Neural progenitor cell (in vitro differentiated cells): ENCODE measurements at regions not wholly inside any gene's neighbourhood (a gene's known extent, or its start where the extent isn't known, plus 50 kb on each side); places are given as distances from the start of the nearest gene placed in this dataset.
A peak's percentile ranks its signal among the peaks of the same experiment; 100 is the strongest.
"Not testable (repeated sequence)": the region's sequence is repeated elsewhere in the genome, so short reads cannot be mapped to it uniquely, and the experiment has no call there.

ENCODE experiments used
- DNase-seq: peaks from one replicate; pipeline ENCODE4 v3.0.0-alpha.2; 2016; ENCODE audit warnings: low spot score
- H2AFZ ChIP-seq: fragments of 200-600 bp; sonication (generic); replicated peaks from 2 replicates; pipeline ENCODE4 v1.6.1; 2016; ENCODE audit warnings: antibody characterized with exemption
- H3F3A ChIP-seq: fragments of 200-600 bp; sonication (generic); 2 replicates; pipeline ENCODE4 v1.6.1; 2016; ENCODE audit warnings: antibody characterized with exemption, low read depth
- H3K27ac ChIP-seq: fragments of 200-600 bp; sonication (generic); 2 replicates; pipeline ENCODE4 v1.5.1; 2016; ENCODE audit warnings: mild to moderate bottlenecking
- H3K27me3 ChIP-seq: fragments of 200-600 bp; sonication (generic); 2 replicates; pipeline ENCODE4 v1.6.1; 2016; ENCODE audit warnings: mild to moderate bottlenecking, moderate library complexity
- H3K36me3 ChIP-seq: fragments of 200-600 bp; sonication (generic); 2 replicates; pipeline ENCODE4 v1.5.1; 2016
- H3K4me1 ChIP-seq: fragments of 200-600 bp; sonication (generic); 2 replicates; pipeline ENCODE4 v1.6.1; 2016; ENCODE audit warnings: mixed run types
- H3K4me2 ChIP-seq: fragments of 200-600 bp; sonication (generic); 2 replicates; pipeline ENCODE4 v1.6.1; 2016
- H3K4me3 ChIP-seq: fragments of 200-600 bp; sonication (generic); 2 replicates; pipeline ENCODE4 v1.5.1; 2016
- H3K79me2 ChIP-seq: fragments of 200-600 bp; sonication (generic); 2 replicates; pipeline ENCODE4 v1.6.1; 2016; ENCODE audit warnings: low read depth
- H3K9ac ChIP-seq: fragments of 200-600 bp; sonication (generic); 2 replicates; pipeline ENCODE4 v1.6.1; 2016
- H3K9me3 ChIP-seq: fragments of 200-600 bp; sonication (generic); 2 replicates; pipeline ENCODE4 v1.5.1; 2016; ENCODE audit warnings: low read depth
- H4K20me1 ChIP-seq: fragments of 200-600 bp; sonication (generic); 2 replicates; pipeline ENCODE4 v1.6.1; 2016; ENCODE audit warnings: low read depth
- H3K27ac Mint-ChIP-seq: 3 replicates; pipeline ENCODE4 v1.8.0; 2021; ENCODE audit warnings: mixed read lengths
- H3K27me3 Mint-ChIP-seq: 2 replicates; pipeline ENCODE4 v1.8.0; 2022; ENCODE audit warnings: low read depth, mild to moderate bottlenecking, inconsistent platforms, moderate library complexity, mixed read lengths; ENCODE audit not compliant: insufficient read depth
- H3K36me3 Mint-ChIP-seq: 3 replicates; pipeline ENCODE4 v1.8.0; 2021; ENCODE audit warnings: mixed read lengths
- H3K4me1 Mint-ChIP-seq: 3 replicates; pipeline ENCODE4 v1.8.0; 2021; ENCODE audit warnings: mixed read lengths
- H3K4me3 Mint-ChIP-seq: 3 replicates; pipeline ENCODE4 v1.8.0; 2021; ENCODE audit warnings: mild to moderate bottlenecking, moderate library complexity, mixed read lengths
- H3K9me3 Mint-ChIP-seq: 3 replicates; pipeline ENCODE4 v1.8.0; 2020; ENCODE audit warnings: mixed read lengths

DNA sequence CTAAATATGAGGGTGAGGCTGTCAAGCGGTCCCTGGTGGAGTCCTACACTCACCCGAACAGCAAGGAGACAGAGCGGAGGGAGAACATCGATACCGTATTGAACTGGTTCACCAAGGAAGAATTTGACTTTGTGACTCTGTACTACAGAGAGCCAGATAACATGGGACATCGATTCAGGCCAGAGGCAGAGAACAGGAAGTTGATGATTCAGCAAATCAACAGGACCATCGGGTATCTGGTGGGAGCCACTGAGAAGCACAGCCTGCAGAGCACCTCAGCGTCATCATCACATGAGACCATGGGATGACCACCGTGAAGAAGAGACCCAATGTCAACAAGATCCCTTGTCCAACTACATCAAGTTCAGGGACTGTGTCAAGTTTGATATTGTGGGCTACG lies 67.5 kb upstream of the ROPN1B start:
- H3F3A ChIP-seq, H3K27ac Mint-ChIP-seq, H3K36me3 ChIP-seq, H3K9me3 ChIP-seq, H3K4me2 ChIP-seq, H3K27me3 Mint-ChIP-seq, H3K4me3 ChIP-seq, H3K9me3 Mint-ChIP-seq, H4K20me1 ChIP-seq, H3K9ac ChIP-seq, H3K4me3 Mint-ChIP-seq, H3K4me1 ChIP-seq, H3K4me1 Mint-ChIP-seq, H3K79me2 ChIP-seq, H2AFZ ChIP-seq, DNase-seq, H3K27ac ChIP-seq, H3K27me3 ChIP-seq: not testable (repeated sequence)
- peaks cover 37% of the 10 kb centered on the region for H3K36me3 Mint-ChIP-seq

DNA sequence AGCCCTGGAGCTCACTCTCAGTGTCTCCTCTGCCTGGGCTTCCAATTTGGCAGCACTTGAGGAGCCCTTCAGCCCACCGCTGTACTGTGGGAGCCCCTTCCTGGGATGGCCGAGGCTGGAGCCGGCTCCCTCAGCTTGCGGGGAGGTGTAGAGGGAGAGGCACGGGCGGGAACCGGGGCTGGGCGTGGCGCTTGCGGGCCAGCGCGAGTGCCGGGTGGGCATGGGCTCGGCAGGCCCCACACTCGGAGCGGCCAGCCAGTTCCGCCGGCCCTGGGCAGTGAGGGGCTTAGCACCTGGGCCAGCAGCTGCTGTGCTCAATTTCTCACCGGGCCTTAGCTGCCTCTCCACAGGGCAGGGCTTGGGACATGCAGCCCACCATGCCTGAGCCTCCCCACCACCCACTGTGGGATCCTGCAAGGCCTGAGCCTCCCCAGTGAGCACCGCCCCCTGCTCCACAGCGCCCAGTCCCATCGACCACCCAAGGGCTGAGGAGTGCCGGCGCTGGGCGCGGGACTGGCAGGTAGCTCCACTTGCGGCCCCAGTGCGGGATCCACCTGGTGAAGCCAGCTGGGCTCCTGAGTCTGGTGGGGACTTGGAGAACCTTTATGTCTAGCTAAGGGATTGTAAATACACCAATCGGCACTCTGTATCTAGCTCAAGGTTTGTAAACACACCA lies 65.1 kb upstream of the ROPN1B start:
- not testable (repeated sequence) for H3K27me3 Mint-ChIP-seq, H3K27ac ChIP-seq, H3K4me1 Mint-ChIP-seq, H3K4me3 ChIP-seq, H3K27me3 ChIP-seq, H3K79me2 ChIP-seq, H3K9ac ChIP-seq, H2AFZ ChIP-seq, H3F3A ChIP-seq, DNase-seq, H3K9me3 Mint-ChIP-seq, H3K4me3 Mint-ChIP-seq, H3K36me3 ChIP-seq, H3K9me3 ChIP-seq, H4K20me1 ChIP-seq, H3K4me1 ChIP-seq, H3K27ac Mint-ChIP-seq, H3K4me2 ChIP-seq
- peaks cover 37% of the 10 kb centered on the region for H3K36me3 Mint-ChIP-seq

DNA sequence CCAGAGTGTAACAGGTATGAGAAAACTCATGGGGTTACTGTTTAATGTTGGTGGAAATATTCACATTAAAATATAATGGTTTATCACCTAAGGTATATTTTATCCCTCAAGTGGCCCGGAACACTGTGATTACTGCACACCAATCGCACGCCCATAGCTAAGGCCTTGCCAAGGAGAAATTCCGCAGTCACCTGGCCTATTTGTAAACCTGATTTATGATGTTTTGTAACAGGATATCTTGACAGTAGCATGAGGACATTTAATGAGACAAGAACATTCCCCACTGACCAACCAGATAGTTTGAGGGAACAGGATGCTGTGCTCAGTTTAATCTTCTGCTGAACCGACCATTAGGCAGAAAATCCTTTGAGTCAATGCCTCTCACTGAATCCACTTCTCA lies 61.7 kb upstream of the ROPN1B start:
- not testable (repeated sequence) for H3F3A ChIP-seq, H3K27ac ChIP-seq, H3K9ac ChIP-seq, H3K27me3 ChIP-seq, H3K4me3 Mint-ChIP-seq, H3K9me3 ChIP-seq, H3K4me2 ChIP-seq, DNase-seq, H3K27me3 Mint-ChIP-seq, H3K4me3 ChIP-seq, H3K9me3 Mint-ChIP-seq, H3K79me2 ChIP-seq, H4K20me1 ChIP-seq, H3K36me3 ChIP-seq, H3K27ac Mint-ChIP-seq, H2AFZ ChIP-seq, H3K4me1 ChIP-seq
- peaks cover 23% of the 10 kb centered on the region for H3K4me1 Mint-ChIP-seq
- H3K36me3 Mint-ChIP-seq, result peaks cover 23% of the 10 kb centered on the region

DNA sequence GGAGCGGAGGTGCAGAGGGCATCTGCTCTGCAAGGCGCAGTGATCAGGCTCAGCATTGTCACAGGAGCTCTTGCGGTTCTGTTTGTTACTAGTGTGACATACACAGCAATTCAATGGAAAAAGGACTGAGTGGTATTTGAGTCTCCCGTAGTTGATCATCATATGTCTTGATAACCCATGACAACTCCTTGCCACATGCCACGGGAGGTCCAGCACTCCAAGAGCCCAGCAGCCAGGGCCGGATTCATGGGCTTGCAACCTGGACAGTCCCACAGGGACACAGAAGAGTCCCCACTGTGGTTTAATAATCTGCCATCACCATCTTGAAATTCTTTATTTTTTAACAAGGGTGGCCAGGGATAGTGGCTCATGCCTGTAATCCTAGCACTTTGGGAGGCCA lies 58.1 kb upstream of the ROPN1B start:
- not testable (repeated sequence) for H3F3A ChIP-seq, H3K36me3 ChIP-seq, H2AFZ ChIP-seq, H3K4me2 ChIP-seq, H3K27me3 Mint-ChIP-seq, H3K27ac ChIP-seq, H3K36me3 Mint-ChIP-seq, H3K27me3 ChIP-seq, DNase-seq, H3K27ac Mint-ChIP-seq, H3K79me2 ChIP-seq, H4K20me1 ChIP-seq, H3K9ac ChIP-seq, H3K9me3 ChIP-seq, H3K9me3 Mint-ChIP-seq, H3K4me3 ChIP-seq
- H3K4me1 Mint-ChIP-seq, result peaks cover 36% of the 10 kb centered on the region
- H3K4me1 ChIP-seq, result peaks cover 10% of the 10 kb centered on the region
- H3K4me3 Mint-ChIP-seq, result peak overlapping the region; percentile 24

DNA sequence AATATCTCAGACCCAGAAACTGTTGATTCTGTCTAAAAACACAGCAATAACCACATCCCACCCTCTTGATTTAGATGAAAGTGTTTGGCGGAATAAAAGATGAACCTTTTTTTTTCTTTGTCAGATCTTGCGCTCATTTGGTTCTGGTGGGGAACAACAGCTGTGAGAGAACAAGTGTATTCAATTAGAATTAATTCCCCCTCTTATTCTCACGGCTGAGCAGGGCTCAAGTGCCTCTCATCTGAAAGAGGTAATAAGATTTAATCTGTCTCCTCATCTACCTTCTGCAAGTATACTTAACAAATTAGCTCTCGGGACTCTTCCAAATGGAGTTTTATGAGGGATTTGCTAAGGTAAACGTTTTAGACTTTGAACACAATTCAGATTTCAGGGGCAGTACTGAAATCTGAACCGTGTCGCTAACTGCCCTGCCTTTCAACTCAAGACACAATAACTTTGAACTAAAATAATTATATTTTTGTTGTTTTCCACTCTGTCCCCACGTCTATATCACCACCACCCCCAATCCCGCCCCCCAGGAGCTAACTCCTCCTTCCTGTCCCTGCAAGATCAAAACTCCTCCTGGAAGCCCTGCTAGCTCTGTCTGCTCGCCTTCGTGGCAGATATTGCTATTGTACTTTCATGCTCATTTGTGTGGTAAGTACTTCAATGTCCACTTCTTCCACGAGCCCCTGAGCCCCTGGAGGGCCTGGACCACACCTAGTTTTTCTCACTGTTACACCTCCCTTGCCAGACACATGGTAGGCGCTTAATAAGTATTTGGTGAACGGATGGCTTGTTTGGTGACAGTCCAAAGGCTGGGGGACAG lies 54.2 kb upstream of the ROPN1B start:
- Histone ChIP-seq H2AFZ (peak overlapping the region; percentile 69), H3K4me2 (peak overlapping the region; percentile 75), H3K4me3 (peak overlapping the region; percentile 59)
- H3K27me3 Mint-ChIP-seq, H3K4me1 ChIP-seq, H3K9ac ChIP-seq, DNase-seq, H3K9me3 ChIP-seq, H3K27me3 ChIP-seq, H3K27ac ChIP-seq, H3F3A ChIP-seq, H3K79me2 ChIP-seq, H3K27ac Mint-ChIP-seq, H3K36me3 ChIP-seq, H4K20me1 ChIP-seq, H3K9me3 Mint-ChIP-seq, H3K36me3 Mint-ChIP-seq: not testable (repeated sequence)
- Mint-ChIP-seq H3K4me3 (peak overlapping the region; percentile 88), H3K4me1 (peaks cover 27% of the 10 kb centered on the region)

DNA sequence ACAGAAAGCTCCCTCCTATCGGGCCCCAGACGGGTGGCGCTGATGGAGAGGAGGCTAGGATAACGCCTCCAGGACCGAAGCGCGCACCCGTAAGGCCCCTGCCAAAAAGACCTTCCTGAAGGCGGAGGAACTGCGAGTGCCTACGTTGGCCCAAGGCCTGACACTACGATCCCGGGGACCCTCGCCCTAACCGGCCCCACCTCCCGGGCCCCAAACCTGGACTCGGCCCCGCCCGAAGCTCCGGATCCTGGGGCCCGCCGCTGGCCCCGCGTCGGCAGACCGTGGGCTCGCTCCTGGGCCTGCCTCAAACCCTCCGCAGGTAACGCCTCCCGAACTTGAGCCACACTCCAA lies 53.6 kb upstream of the ROPN1B start:
- Mint-ChIP-seq H3K4me1 (peaks cover 22% of the 10 kb centered on the region), H3K4me3 (peak overlapping the region; percentile 88)
- not testable (repeated sequence) for H3K79me2 ChIP-seq, H3K36me3 ChIP-seq, H3K9me3 ChIP-seq, H3K27me3 Mint-ChIP-seq, H3K9ac ChIP-seq, H3K4me1 ChIP-seq, H3F3A ChIP-seq, H3K27ac ChIP-seq, H3K27ac Mint-ChIP-seq, H3K9me3 Mint-ChIP-seq, H3K36me3 Mint-ChIP-seq, H3K27me3 ChIP-seq, H4K20me1 ChIP-seq
- Histone ChIP-seq H3K4me3 (peak overlapping the region; percentile 59), H3K4me2 (peak overlapping the region; percentile 75), H2AFZ (peak overlapping the region; percentile 69)
- peak; percentile 66 for DNase-seq

DNA sequence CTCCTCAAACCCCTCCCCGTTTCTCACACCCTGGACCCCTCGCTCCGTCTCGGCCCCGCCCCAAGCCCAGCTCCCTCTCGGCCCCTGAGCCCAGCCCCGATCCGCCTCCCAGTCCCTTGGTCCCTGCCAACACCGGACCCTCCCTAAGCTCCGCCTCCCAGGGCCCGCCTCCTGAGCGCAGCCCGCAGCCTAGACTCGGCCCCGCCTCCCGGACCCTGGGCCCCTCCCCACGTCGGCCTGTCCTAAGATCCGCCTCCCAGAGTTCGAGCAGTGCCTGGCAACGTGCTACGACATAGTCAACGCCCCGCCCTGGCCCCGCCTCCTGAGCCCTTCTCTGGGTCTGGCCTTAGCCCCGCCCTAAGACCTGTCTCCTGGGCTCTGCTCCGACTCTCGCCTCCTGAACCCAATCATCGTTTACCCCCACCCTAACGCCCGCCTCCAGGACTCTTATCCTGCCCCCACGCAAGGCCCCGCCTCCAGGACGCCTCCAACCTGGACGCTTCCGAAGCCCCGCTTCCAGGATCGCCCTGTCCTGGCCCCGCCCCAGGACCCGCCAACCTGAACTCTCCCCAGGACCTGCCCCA lies 53.1 kb upstream of the ROPN1B start:
- not testable (repeated sequence) for H3K27me3 Mint-ChIP-seq, H3K9me3 Mint-ChIP-seq, H3K27ac ChIP-seq, H3K79me2 ChIP-seq, H3K9me3 ChIP-seq, H3K9ac ChIP-seq, H4K20me1 ChIP-seq, H3K4me1 ChIP-seq, H3K36me3 ChIP-seq, H3F3A ChIP-seq, H3K27me3 ChIP-seq, H3K36me3 Mint-ChIP-seq
- Mint-ChIP-seq H3K4me3 (peak overlapping the region; percentile 88), H3K27ac (peak overlapping the region; percentile 42), H3K4me1 (peaks cover 17% of the 10 kb centered on the region)
- peak overlapping the region; percentile 75 for H3K4me2 ChIP-seq
- DNase-seq, result peak; percentile 98
- peak overlapping the region; percentile 59 for H3K4me3 ChIP-seq
- H2AFZ ChIP-seq, result peak overlapping the region; percentile 69
